HCT116 (cell line): ENCODE measurements at regions not wholly inside any gene's neighbourhood (a gene's known extent, or its start where the extent isn't known, plus 50 kb on each side); places are given as distances from the start of the nearest gene placed in this dataset.

Experiments
- ATAC-seq: fragments of 200-7000 bp; cut with Tn5 transposase; 2 replicates; pipeline ENCODE4 v1.9.1; 2020; ENCODE audit warnings: mild to moderate bottlenecking, moderate library complexity
- BruUV-seq: library from RNA; stranded (reverse); fragments of 400-500 nt; replicated peaks from 2 replicates; lab custom pipeline; 2021; lab: Mats Ljungman, UMichigan
- CTCF ChIA-PET: fragments of 300-600 bp; sonication (Branson Sonifier 250); formaldehyde crosslinking; loops from one replicate; lab custom pipeline; 2021; ENCODE audit warnings: antibody characterized with exemption; lab: Charles Lee
- POLR2A ChIA-PET: fragments of 300-600, 350-600 bp; sonication (Branson Sonifier 250); formaldehyde crosslinking; loops from one replicate; lab custom pipeline; 2021; ENCODE audit warnings: antibody characterized with exemption; lab: Charles Lee
- RAD21 ChIA-PET, 2 experiments: fragments of 300-600 bp; sonication (Branson Sonifier 250); formaldehyde crosslinking; loops; one replicate each; lab custom pipeline; 2023; ENCODE audit warnings: low total read pairs in 2 of 2; ENCODE audit not compliant: uncharacterized antibody in 2 of 2, unreplicated experiment in 2 of 2, low non-redundant PET in 1 of 2; lab: Charles Lee
- DNase-seq: peaks from one replicate; pipeline ENCODE4 v3.0.0-alpha.2; 2010; ENCODE audit warnings: low read depth, low spot score
- H2AFZ ChIP-seq: fragments of 200-600 bp; shearing (Covaris generic), sonication (generic); 2 replicates; pipeline ENCODE4 v1.6.1; 2017; ENCODE audit warnings: low read depth, mixed run types, mixed read lengths, antibody characterized with exemption, low read length; ENCODE audit not compliant: poor library complexity, severe bottlenecking
- H3K27ac ChIP-seq: 2 replicates; pipeline ENCODE4 v1.5.1; 2012; ENCODE audit warnings: low read depth, low read length
- H3K27me3 ChIP-seq: fragments of 200-600 bp; sonication (generic); 2 replicates; pipeline ENCODE4 v1.6.1; 2016; ENCODE audit warnings: mixed run types, low read length, mixed read lengths; ENCODE audit not compliant: insufficient read depth
- H3K36me3 ChIP-seq, 2 experiments: fragments of 200-500 bp in 1 of 2; fragments of 200-600 bp in 1 of 2; sonication (Bioruptor generic) in 1 of 2; sonication (generic) in 1 of 2; 2 replicates each; pipeline versions ENCODE4 v1.5.1 to v1.6.1; 2014 to 2016; ENCODE audit warnings: low read length in 2 of 2, inconsistent platforms in 1 of 2, mixed read lengths in 1 of 2, mixed run types in 1 of 2; ENCODE audit not compliant: insufficient read depth in 2 of 2, control insufficient read depth in 1 of 2
- H3K4me1 ChIP-seq, 2 experiments: fragments of 200-600 bp in 1 of 2; sonication (generic) in 1 of 2; 2 replicates each; pipeline versions ENCODE4 v1.5.1 to v1.6.1; 2012 to 2017; ENCODE audit warnings: low read length in 2 of 2, inconsistent platforms in 1 of 2, mild to moderate bottlenecking in 1 of 2, mixed read lengths in 1 of 2, mixed run types in 1 of 2, moderate library complexity in 1 of 2; ENCODE audit not compliant: insufficient read depth in 2 of 2, control insufficient read depth in 1 of 2
- H3K4me2 ChIP-seq: fragments of 200-600 bp; sonication (generic); 2 replicates; pipeline ENCODE4 v1.6.1; 2017; ENCODE audit warnings: mixed run types, low read length, mixed read lengths
- H3K4me3 ChIP-seq, 2 experiments: fragments of 200-600 bp in 1 of 2; sonication (generic) in 1 of 2; replicated peaks in 1 of 2; 2 replicates each; pipeline ENCODE4 v1.5.1; 2011 to 2016; ENCODE audit warnings: low read length in 2 of 2, control low read depth in 1 of 2, low read depth in 1 of 2, mild to moderate bottlenecking in 1 of 2, mixed read lengths in 1 of 2, mixed run types in 1 of 2
- H3K79me2 ChIP-seq: fragments of 200-600 bp; sonication (generic); 2 replicates; pipeline ENCODE4 v1.6.1; 2017; ENCODE audit warnings: mild to moderate bottlenecking, mixed run types, low read length, moderate library complexity, mixed read lengths; ENCODE audit not compliant: insufficient read depth
- H3K9ac ChIP-seq: fragments of 200-600 bp; sonication (generic); 2 replicates; pipeline ENCODE4 v1.6.1; 2016; ENCODE audit warnings: low read length, mixed read lengths
- H3K9me2 ChIP-seq: fragments of 200-600 bp; sonication (generic), shearing (Covaris generic); 2 replicates; pipeline ENCODE4 v1.6.1; 2017; ENCODE audit warnings: mixed run types, mild to moderate bottlenecking, moderate library complexity; ENCODE audit not compliant: insufficient read depth
- H3K9me3 ChIP-seq, 2 experiments: fragments of 200-500 bp in 1 of 2; fragments of 200-600 bp in 1 of 2; sonication (Bioruptor generic) in 1 of 2; sonication (generic) in 1 of 2; 2 replicates each; pipeline ENCODE4 v1.6.1; 2014 to 2017; ENCODE audit warnings: low read length in 2 of 2, mixed read lengths in 2 of 2, inconsistent platforms in 1 of 2, low read depth in 1 of 2, mild to moderate bottlenecking in 1 of 2, mixed run types in 1 of 2, moderate library complexity in 1 of 2; ENCODE audit not compliant: control insufficient read depth in 1 of 2, insufficient read depth in 1 of 2
- H4K20me1 ChIP-seq: fragments of 200-600 bp; sonication (generic), shearing (Covaris generic); 2 replicates; pipeline ENCODE4 v1.6.1; 2017; ENCODE audit warnings: mixed run types, mild to moderate bottlenecking, moderate library complexity; ENCODE audit not compliant: insufficient read depth
- CEBPB ChIP-seq: IDR thresholded peaks from 2 replicates; pipeline ENCODE4 v1.6.1; 2012; ENCODE audit warnings: low read depth
- EGR1 ChIP-seq: IDR thresholded peaks from 2 replicates; pipeline ENCODE4 v1.6.1; 2012; ENCODE audit warnings: low read depth
- ELF1 ChIP-seq: IDR thresholded peaks from 2 replicates; pipeline ENCODE4 v1.6.1; 2012; ENCODE audit warnings: low read depth, borderline replicate concordance
- FOSL1 ChIP-seq: IDR thresholded peaks from 2 replicates; pipeline ENCODE4 v1.6.1; 2012; ENCODE audit warnings: low read depth
- JUND ChIP-seq: IDR thresholded peaks from 2 replicates; pipeline ENCODE4 v1.6.1; 2012
- POLR2AphosphoS5 ChIP-seq: IDR thresholded peaks from 2 replicates; pipeline ENCODE4 v1.6.1; 2011; ENCODE audit warnings: mild to moderate bottlenecking, low read depth, low read length, moderate library complexity
- RAD21 ChIP-seq: IDR thresholded peaks from 2 replicates; pipeline ENCODE4 v1.6.1; 2012; ENCODE audit warnings: low read depth, mild to moderate bottlenecking
- REST ChIP-seq: IDR thresholded peaks from 2 replicates; pipeline ENCODE4 v1.6.1; 2012; ENCODE audit warnings: low read depth
- SIN3A ChIP-seq: IDR thresholded peaks from 2 replicates; pipeline ENCODE4 v1.6.1; 2012; ENCODE audit warnings: low read depth
- SP1 ChIP-seq: IDR thresholded peaks from 2 replicates; pipeline ENCODE4 v1.6.1; 2012; ENCODE audit warnings: low read depth
- SRF ChIP-seq: IDR thresholded peaks from 2 replicates; pipeline ENCODE4 v1.6.1; 2012; ENCODE audit warnings: low read depth
- TCF7L2 ChIP-seq: IDR thresholded peaks from 2 replicates; pipeline ENCODE4 v1.7.0; 2011; ENCODE audit warnings: borderline replicate concordance, inconsistent platforms; ENCODE audit not compliant: insufficient read depth, insufficient read length; ENCODE audit errors: extremely low read depth
- intact Hi-C: fragments of 100-400 bp; cut with micrococcal nuclease; formaldehyde crosslinking; loops from 2 replicates; pipeline ENCODE4 v1.10.0; 2022
- TF ChIP-seq, protein P1 (sequence below): IDR thresholded peaks from 2 replicates; pipeline ENCODE4 v1.6.1; 2012
- TF ChIP-seq, protein P2 (sequence below), 3 experiments: fragments of 200-600 bp in 1 of 3; sonication (generic) in 1 of 3; IDR thresholded peaks in 2 of 3; conservative IDR thresholded peaks in 1 of 3; 2 replicates each; pipeline ENCODE4 v1.5.1; 2012 to 2017; ENCODE audit warnings: low read depth in 2 of 3, low read length in 2 of 3, antibody characterized with exemption in 1 of 3, borderline replicate concordance in 1 of 3, control low read depth in 1 of 3, mild to moderate bottlenecking in 1 of 3, mixed read lengths in 1 of 3, mixed run types in 1 of 3, moderate library complexity in 1 of 3; ENCODE audit not compliant: insufficient read depth in 1 of 3

DNA sequence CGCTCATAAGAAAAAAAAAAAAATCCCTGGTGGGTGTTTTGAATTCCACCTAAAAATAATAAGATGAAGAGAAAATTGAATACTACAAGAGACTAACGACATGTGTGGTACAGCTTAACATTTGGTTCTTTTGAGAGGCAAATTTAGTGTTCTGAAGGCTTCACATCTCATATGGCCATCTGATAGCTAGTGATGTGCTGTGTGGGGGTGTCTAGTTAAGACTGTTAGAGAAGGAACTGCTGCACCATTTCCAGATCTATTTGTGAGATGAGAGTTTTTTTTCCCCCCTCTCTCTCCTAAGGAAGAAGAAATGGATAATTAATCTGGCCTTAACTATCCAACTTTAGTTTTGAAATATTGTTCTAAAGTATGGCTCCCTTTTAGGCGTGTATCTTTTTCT lies 321.6 kb downstream of the SLC4A3 start:
- no peaks in the 10 kb centered on the region for H3K9me2 ChIP-seq
- no peak overlapping the region for H3K4me3 ChIP-seq
- H3K27ac ChIP-seq = no peak overlapping the region
- ATAC-seq = no peak
- H3K79me2 ChIP-seq = no peaks in the 10 kb centered on the region
- no peak for DNase-seq
- H2AFZ ChIP-seq = no peak overlapping the region
- RAD21 ChIA-PET = no interaction called here
- CTCF ChIA-PET = no interaction called here
- no peaks in the 10 kb centered on the region for H3K4me1 ChIP-seq
- no peaks in the 10 kb centered on the region for H4K20me1 ChIP-seq
- no peaks in the 10 kb centered on the region for H3K27me3 ChIP-seq
- peaks cover 0 to 3% of the 10 kb centered on the region in 2 experiments; a peak in 2 of 4 replicates for H3K36me3 ChIP-seq
- POLR2A ChIA-PET = no interaction called here
- intact Hi-C loops = no loop called here
- no peaks in the 10 kb centered on the region for H3K9me3 ChIP-seq
- TF ChIP-seq ELF1 (no peak), REST (no peak), SRF (no peak), JUND (no peak), SIN3A (no peak), SP1 (no peak), FOSL1 (no peak)
- TF ChIP-seq, all 23 proteins: peak for 0
- BruUV-seq = no TSS peak
- H3K4me2 ChIP-seq = no peak overlapping the region
- no peak overlapping the region for H3K9ac ChIP-seq

DNA sequence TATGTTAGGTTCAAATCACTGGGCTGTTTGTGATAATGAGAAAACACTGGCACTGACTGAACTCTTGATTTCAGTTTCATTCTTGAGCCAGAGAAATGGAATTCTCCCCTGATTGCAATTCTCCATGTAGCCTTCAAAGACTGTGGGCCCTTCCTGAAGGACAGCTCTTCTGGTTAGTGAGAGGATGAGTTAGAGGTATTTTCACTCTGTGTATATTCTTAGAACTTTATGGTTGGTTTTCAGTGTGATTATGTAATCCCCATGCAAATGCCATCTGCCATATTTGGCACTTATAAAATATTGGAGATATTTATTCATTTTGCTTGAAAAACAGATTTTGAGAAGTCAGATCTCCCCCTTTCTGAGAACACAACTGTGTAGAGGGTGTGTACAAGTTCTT lies 323.7 kb downstream of the SLC4A3 start:
- RAD21 ChIA-PET = no interaction called here
- no peaks in the 10 kb centered on the region for H3K27me3 ChIP-seq
- no peak overlapping the region for H3K4me3 ChIP-seq
- ATAC-seq (no peak), DNase-seq (no peak)
- BruUV-seq = no TSS peak
- H3K4me2 ChIP-seq = no peak overlapping the region
- H4K20me1 ChIP-seq = no peaks in the 10 kb centered on the region
- H3K79me2 ChIP-seq = no peaks in the 10 kb centered on the region; the same call in 1 of the 2 replicates
- no peaks in the 10 kb centered on the region for H3K4me1 ChIP-seq
- no peak overlapping the region for H3K9ac ChIP-seq
- no peak for TF ChIP-seq TCF7L2
- no peak for TF ChIP-seq POLR2AphosphoS5
- no peak for TF ChIP-seq RAD21
- no peak for TF ChIP-seq JUND
- no peak for TF ChIP-seq FOSL1
- TF ChIP-seq, protein P1, sequence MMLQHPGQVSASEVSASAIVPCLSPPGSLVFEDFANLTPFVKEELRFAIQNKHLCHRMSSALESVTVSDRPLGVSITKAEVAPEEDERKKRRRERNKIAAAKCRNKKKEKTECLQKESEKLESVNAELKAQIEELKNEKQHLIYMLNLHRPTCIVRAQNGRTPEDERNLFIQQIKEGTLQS = no peak
- TF ChIP-seq, protein P2, sequence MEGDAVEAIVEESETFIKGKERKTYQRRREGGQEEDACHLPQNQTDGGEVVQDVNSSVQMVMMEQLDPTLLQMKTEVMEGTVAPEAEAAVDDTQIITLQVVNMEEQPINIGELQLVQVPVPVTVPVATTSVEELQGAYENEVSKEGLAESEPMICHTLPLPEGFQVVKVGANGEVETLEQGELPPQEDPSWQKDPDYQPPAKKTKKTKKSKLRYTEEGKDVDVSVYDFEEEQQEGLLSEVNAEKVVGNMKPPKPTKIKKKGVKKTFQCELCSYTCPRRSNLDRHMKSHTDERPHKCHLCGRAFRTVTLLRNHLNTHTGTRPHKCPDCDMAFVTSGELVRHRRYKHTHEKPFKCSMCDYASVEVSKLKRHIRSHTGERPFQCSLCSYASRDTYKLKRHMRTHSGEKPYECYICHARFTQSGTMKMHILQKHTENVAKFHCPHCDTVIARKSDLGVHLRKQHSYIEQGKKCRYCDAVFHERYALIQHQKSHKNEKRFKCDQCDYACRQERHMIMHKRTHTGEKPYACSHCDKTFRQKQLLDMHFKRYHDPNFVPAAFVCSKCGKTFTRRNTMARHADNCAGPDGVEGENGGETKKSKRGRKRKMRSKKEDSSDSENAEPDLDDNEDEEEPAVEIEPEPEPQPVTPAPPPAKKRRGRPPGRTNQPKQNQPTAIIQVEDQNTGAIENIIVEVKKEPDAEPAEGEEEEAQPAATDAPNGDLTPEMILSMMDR (IDR thresholded peaks at IDR 0.05 in 2 of 3, conservative IDR thresholded peaks at IDR 0.05 in 1 of 3; ENCODE audit: borderline replicate concordance in 1 of 3, insufficient read depth in 1 of 3, low read depth in 2 of 3, low read length in 2 of 3) = no peak
- no peak for TF ChIP-seq CEBPB
- TF ChIP-seq EGR1 = no peak
- no peak for TF ChIP-seq SIN3A
- CTCF ChIA-PET = no interaction called here
- intact Hi-C loops = no loop called here
- no peak overlapping the region for H3K27ac ChIP-seq
- no peak overlapping the region for H2AFZ ChIP-seq
- no peaks in the 10 kb centered on the region for H3K9me2 ChIP-seq
- H3K9me3 ChIP-seq = no peaks in the 10 kb centered on the region
- POLR2A ChIA-PET = no interaction called here
- peaks cover 0 to 3% of the 10 kb centered on the region in 2 experiments; a peak in 2 of 4 replicates for H3K36me3 ChIP-seq
